Endothelial cell of umbilical vein (primary cell): ENCODE measurements at regions not wholly inside any gene's neighbourhood (a gene's known extent, or its start where the extent isn't known, plus 50 kb on each side); places are given as distances from the start of the nearest gene placed in this dataset.

ENCODE experiments used
- EZH2 ChIP-seq: IDR thresholded peaks from 2 replicates; pipeline ENCODE4 v1.6.1; 2012; ENCODE audit warnings: borderline replicate concordance, low read depth, mild to moderate bottlenecking, moderate library complexity, low read length, inconsistent platforms; ENCODE audit not compliant: severe bottlenecking
- FOS ChIP-seq: IDR thresholded peaks from 2 replicates; pipeline ENCODE4 v1.6.1; 2011; ENCODE audit warnings: mild to moderate bottlenecking, low read length, moderate library complexity, borderline replicate concordance; ENCODE audit not compliant: insufficient read depth
- GATA2 ChIP-seq: IDR thresholded peaks from 2 replicates; pipeline ENCODE4 v1.7.0; 2011; ENCODE audit warnings: low read depth, mild to moderate bottlenecking, moderate library complexity, mixed read lengths, low read length; ENCODE audit not compliant: insufficient read length, insufficient read depth
- JUN ChIP-seq: IDR thresholded peaks from 2 replicates; pipeline ENCODE4 v1.6.1; 2011; ENCODE audit warnings: borderline replicate concordance, low read depth; ENCODE audit not compliant: insufficient read length, insufficient read depth
- MYC ChIP-seq: IDR thresholded peaks from one replicate; pipeline ENCODE4 v1.6.1; 2011; ENCODE audit warnings: mild to moderate bottlenecking, low read depth, low read length
- POLR2A ChIP-seq: IDR thresholded peaks from 2 replicates; pipeline ENCODE4 v1.6.1; 2012; ENCODE audit warnings: low read depth, mild to moderate bottlenecking, control low read depth, low read length
- POLR2AphosphoS5 ChIP-seq: IDR thresholded peaks from 2 replicates; pipeline ENCODE4 v1.6.1; 2012; ENCODE audit warnings: low read depth, mild to moderate bottlenecking, control low read depth, low read length, moderate library complexity; ENCODE audit not compliant: insufficient read depth
- TF ChIP-seq, protein P1 (sequence below), 2 donors: IDR thresholded peaks; 1 replicate in 1 of 2; 2 replicates in 1 of 2; pipeline ENCODE4 v1.5.1; 2011; ENCODE audit warnings: low read length in 2 of 2, mild to moderate bottlenecking in 2 of 2, moderate library complexity in 2 of 2, control low read depth in 1 of 2, inconsistent platforms in 1 of 2, low read depth in 1 of 2; ENCODE audit not compliant: insufficient read depth in 1 of 2; ENCODE audit errors: extremely low read depth in 1 of 2
- TF ChIP-seq, protein P2 (sequence below): IDR thresholded peaks from 2 replicates; pipeline ENCODE4 v1.6.1; 2011; ENCODE audit not compliant: insufficient read depth, insufficient read length

DNA sequence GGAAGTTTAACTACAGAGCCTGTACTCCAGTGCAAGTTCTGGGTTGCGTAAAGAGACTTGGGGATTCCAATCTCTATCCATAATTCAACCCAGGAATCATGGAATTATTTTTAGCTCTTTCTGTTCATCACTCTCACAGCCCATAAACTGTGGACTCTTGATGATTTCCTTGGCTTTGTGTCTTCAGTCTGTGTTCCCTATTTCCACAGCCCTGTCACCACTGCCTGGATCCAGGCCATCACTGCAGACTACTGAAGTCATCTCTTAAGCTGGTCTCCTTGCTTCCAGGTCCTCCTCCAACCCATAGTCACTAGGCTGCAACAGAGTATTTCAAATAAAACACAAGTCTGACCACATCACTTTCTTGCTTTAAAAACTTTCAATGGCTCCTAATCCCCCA, 211.7 kb downstream of the PLK2 start:
- TF ChIP-seq POLR2A: no peak
- TF ChIP-seq, protein P1, sequence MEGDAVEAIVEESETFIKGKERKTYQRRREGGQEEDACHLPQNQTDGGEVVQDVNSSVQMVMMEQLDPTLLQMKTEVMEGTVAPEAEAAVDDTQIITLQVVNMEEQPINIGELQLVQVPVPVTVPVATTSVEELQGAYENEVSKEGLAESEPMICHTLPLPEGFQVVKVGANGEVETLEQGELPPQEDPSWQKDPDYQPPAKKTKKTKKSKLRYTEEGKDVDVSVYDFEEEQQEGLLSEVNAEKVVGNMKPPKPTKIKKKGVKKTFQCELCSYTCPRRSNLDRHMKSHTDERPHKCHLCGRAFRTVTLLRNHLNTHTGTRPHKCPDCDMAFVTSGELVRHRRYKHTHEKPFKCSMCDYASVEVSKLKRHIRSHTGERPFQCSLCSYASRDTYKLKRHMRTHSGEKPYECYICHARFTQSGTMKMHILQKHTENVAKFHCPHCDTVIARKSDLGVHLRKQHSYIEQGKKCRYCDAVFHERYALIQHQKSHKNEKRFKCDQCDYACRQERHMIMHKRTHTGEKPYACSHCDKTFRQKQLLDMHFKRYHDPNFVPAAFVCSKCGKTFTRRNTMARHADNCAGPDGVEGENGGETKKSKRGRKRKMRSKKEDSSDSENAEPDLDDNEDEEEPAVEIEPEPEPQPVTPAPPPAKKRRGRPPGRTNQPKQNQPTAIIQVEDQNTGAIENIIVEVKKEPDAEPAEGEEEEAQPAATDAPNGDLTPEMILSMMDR (IDR thresholded peaks at IDR 0.05; ENCODE audit: extremely low read depth in 1 of 2, insufficient read depth in 1 of 2, low read depth in 1 of 2, low read length in 2 of 2): no peak
- TF ChIP-seq, protein P2, sequence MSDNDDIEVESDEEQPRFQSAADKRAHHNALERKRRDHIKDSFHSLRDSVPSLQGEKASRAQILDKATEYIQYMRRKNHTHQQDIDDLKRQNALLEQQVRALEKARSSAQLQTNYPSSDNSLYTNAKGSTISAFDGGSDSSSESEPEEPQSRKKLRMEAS: no peak
- TF ChIP-seq POLR2AphosphoS5: no peak
- no peak for TF ChIP-seq EZH2
- TF ChIP-seq JUN: no peak
- TF ChIP-seq MYC: no peak
- TF ChIP-seq FOS: no peak
- no peak for TF ChIP-seq GATA2
